Trophoblast cell (in vitro differentiated cells and primary cell): ENCODE measurements at regions not wholly inside any gene's neighbourhood (a gene's known extent, or its start where the extent isn't known, plus 50 kb on each side); places are given as distances from the start of the nearest gene placed in this dataset.
A peak's percentile ranks its signal among the peaks of the same experiment; 100 is the strongest.

Source experiments
- DNase-seq, 2 donors: peaks; one replicate each; pipeline ENCODE4 v3.0.0-alpha.2; 2016
- H2AFZ ChIP-seq: 2 replicates; pipeline ENCODE4 v1.6.1; 2013; ENCODE audit warnings: low read length, moderate library complexity, mild to moderate bottlenecking; ENCODE audit not compliant: insufficient read depth, poor library complexity
- H2AK5ac ChIP-seq: 2 replicates; pipeline ENCODE4 v1.6.1; 2013; ENCODE audit warnings: mild to moderate bottlenecking, low read length
- H2BK120ac ChIP-seq: 2 replicates; pipeline ENCODE4 v1.6.1; 2013; ENCODE audit warnings: low read length, mild to moderate bottlenecking, moderate library complexity; ENCODE audit not compliant: insufficient read depth, poor library complexity
- H2BK12ac ChIP-seq: 2 replicates; pipeline ENCODE4 v1.6.1; 2013; ENCODE audit warnings: mild to moderate bottlenecking, low read length, moderate library complexity
- H2BK5ac ChIP-seq: 2 replicates; pipeline ENCODE4 v1.6.1; 2013; ENCODE audit warnings: low read length, low read depth, moderate library complexity, mild to moderate bottlenecking; ENCODE audit not compliant: poor library complexity
- H3K14ac ChIP-seq: 2 replicates; pipeline ENCODE4 v1.6.1; 2013; ENCODE audit warnings: mild to moderate bottlenecking, low read length
- H3K18ac ChIP-seq: 2 replicates; pipeline ENCODE4 v1.6.1; 2013; ENCODE audit warnings: mild to moderate bottlenecking, low read length
- H3K23ac ChIP-seq: 2 replicates; pipeline ENCODE4 v1.6.1; 2013; ENCODE audit warnings: low read length
- H3K27ac ChIP-seq: 2 replicates; pipeline ENCODE4 v1.5.1; 2013; ENCODE audit warnings: low read depth, mild to moderate bottlenecking, inconsistent platforms, low read length, moderate library complexity
- H3K27me3 ChIP-seq: 2 replicates; pipeline ENCODE4 v1.6.1; 2013; ENCODE audit warnings: inconsistent platforms, mild to moderate bottlenecking, low read length, moderate library complexity; ENCODE audit not compliant: insufficient read depth
- H3K36me3 ChIP-seq, 2 experiments: 1 replicate in 1 of 2; 2 replicates in 1 of 2; pipeline ENCODE4 v1.6.1; 2013; ENCODE audit warnings: low read length in 2 of 2, mild to moderate bottlenecking in 2 of 2, moderate library complexity in 1 of 2; ENCODE audit not compliant: insufficient read depth in 2 of 2, control insufficient read depth in 1 of 2
- H3K4ac ChIP-seq: 2 replicates; pipeline ENCODE4 v1.6.1; 2013; ENCODE audit warnings: low read depth, mild to moderate bottlenecking, low read length, moderate library complexity
- H3K4me1 ChIP-seq, 2 experiments: 1 replicate in 1 of 2; 2 replicates in 1 of 2; pipeline ENCODE4 v1.6.1; 2013; ENCODE audit warnings: low read length in 2 of 2, mild to moderate bottlenecking in 2 of 2, moderate library complexity in 1 of 2; ENCODE audit not compliant: insufficient read depth in 2 of 2, control insufficient read depth in 1 of 2
- H3K4me2 ChIP-seq: 2 replicates; pipeline ENCODE4 v1.6.1; 2013; ENCODE audit warnings: inconsistent platforms, mild to moderate bottlenecking, low read length, moderate library complexity
- H3K4me3 ChIP-seq: 2 replicates; pipeline ENCODE4 v1.5.1; 2013; ENCODE audit warnings: mild to moderate bottlenecking, low read depth, low read length, inconsistent platforms
- H3K79me1 ChIP-seq: one replicate; pipeline ENCODE4 v1.6.1; 2013; ENCODE audit warnings: low read length
- H3K79me2 ChIP-seq: 2 replicates; pipeline ENCODE4 v1.6.1; 2013; ENCODE audit warnings: low read length, mild to moderate bottlenecking; ENCODE audit not compliant: control insufficient read depth, insufficient read depth, poor library complexity
- H3K9ac ChIP-seq: 2 replicates; pipeline ENCODE4 v1.6.1; 2013; ENCODE audit warnings: mild to moderate bottlenecking, low read length
- H3K9me3 ChIP-seq: 2 replicates; pipeline ENCODE4 v1.6.1; 2013; ENCODE audit warnings: low read depth, mild to moderate bottlenecking, control low read depth, inconsistent platforms, low read length; ENCODE audit not compliant: insufficient read depth
- H4K12ac ChIP-seq: 2 replicates; pipeline ENCODE4 v1.6.1; 2013; ENCODE audit warnings: low read depth, mild to moderate bottlenecking, low read length, moderate library complexity
- H4K8ac ChIP-seq: 2 replicates; pipeline ENCODE4 v1.6.1; 2013; ENCODE audit warnings: low read depth, mild to moderate bottlenecking, low read length, moderate library complexity
- H4K91ac ChIP-seq: one replicate; pipeline ENCODE4 v1.6.1; 2013; ENCODE audit warnings: low read depth, mild to moderate bottlenecking, low read length, moderate library complexity
- WGBS: extraction: QIAGEN DNeasy Blood & Tissue Kit; methylation state at CpG from one replicate; pipeline ENCODE4 v1.1.7; 2013; ENCODE audit warnings: missing lambda C conversion rate; ENCODE audit not compliant: insufficient read length, insufficient coverage; ENCODE audit errors: extremely low coverage; 5-methylcytosine and 5-hydroxymethylcytosine counted together

DNA sequence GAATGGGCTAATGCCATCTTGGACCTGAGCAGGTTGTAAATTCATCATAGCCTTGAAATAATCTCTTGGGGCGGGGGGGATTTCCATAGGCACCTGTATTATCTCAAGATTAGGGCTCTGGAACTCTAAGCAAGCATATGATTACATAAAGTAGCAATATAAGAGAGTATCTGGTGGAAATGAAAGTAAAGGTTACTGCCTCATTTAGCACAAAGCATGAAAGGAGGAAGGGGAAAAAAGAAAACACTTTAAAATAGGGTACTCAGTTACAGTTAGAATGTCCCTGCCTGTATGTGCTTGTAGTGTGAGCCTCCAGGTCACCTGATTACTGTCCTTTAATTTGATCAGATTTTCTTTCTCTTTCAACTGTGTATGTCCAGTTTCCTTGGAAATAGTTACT, 1079.7 kb upstream of the CDH18 start:
- no CpG with 5 or more reads among the region's 1 CpG for WGBS
- Histone ChIP-seq H2BK5ac (no peak overlapping the region), H3K27ac (no peak overlapping the region), H2AK5ac (no peak overlapping the region), H2BK120ac (no peak overlapping the region), H2AFZ (no peak overlapping the region), H4K12ac (no peak overlapping the region), H3K79me1 (no peaks in the 10 kb centered on the region), H3K4me2 (no peak overlapping the region), H3K9me3 (peaks cover 3% of the 10 kb centered on the region), H3K9ac (no peak overlapping the region), H3K4me1 (no peaks in the 10 kb centered on the region), H2BK12ac (no peak overlapping the region), H3K14ac (no peak overlapping the region), H3K4ac (no peak overlapping the region), H3K36me3 (no peaks in the 10 kb centered on the region), H4K8ac (no peak overlapping the region), H4K91ac (no peak overlapping the region), H3K79me2 (no peaks in the 10 kb centered on the region), H3K4me3 (no peak overlapping the region), H3K27me3 (no peaks in the 10 kb centered on the region), H3K18ac (no peak overlapping the region), H3K23ac (no peak overlapping the region)
- no peak for DNase-seq

- Histone ChIP-seq H4K8ac (no peak overlapping the region), H3K79me2 (no peaks in the 10 kb centered on the region), H2AFZ (no peak overlapping the region), H3K4me3 (peak overlapping the region; percentile 50), H3K9me3 (peaks cover 3% of the 10 kb centered on the region), H3K4me2 (no peak overlapping the region), H3K18ac (no peak overlapping the region), H3K36me3 (no peaks in the 10 kb centered on the region), H3K4me1 (no peaks in the 10 kb centered on the region), H2BK120ac (no peak overlapping the region), H3K27me3 (no peaks in the 10 kb centered on the region), H2BK5ac (no peak overlapping the region), H3K79me1 (no peaks in the 10 kb centered on the region), H3K23ac (no peak overlapping the region), H2AK5ac (no peak overlapping the region), H3K27ac (no peak overlapping the region), H3K4ac (no peak overlapping the region), H3K9ac (no peak overlapping the region), H2BK12ac (no peak overlapping the region), H3K14ac (no peak overlapping the region), H4K12ac (no peak overlapping the region), H4K91ac (no peak overlapping the region)
- DNase-seq, result peak in 1 of 2 donors; percentile 42
- WGBS, result no CpG with 5 or more reads among the region's 3 CpGs
Measured at GRCh38 chr5:21063146-21063545, 1075.1 kb upstream of the CDH18 start.

- no peak overlapping the region for H2AK5ac ChIP-seq
- H3K9me3 ChIP-seq, result no peaks in the 10 kb centered on the region
- H3K27ac ChIP-seq, result no peak overlapping the region
- no peak for DNase-seq
- H3K18ac ChIP-seq, result no peak overlapping the region
- H3K14ac ChIP-seq, result no peak overlapping the region
- H3K79me2 ChIP-seq, result no peaks in the 10 kb centered on the region
- no peak overlapping the region for H2AFZ ChIP-seq
- no peak overlapping the region for H4K91ac ChIP-seq
- no peak overlapping the region for H3K4ac ChIP-seq
- H3K9ac ChIP-seq, result no peak overlapping the region
- no peak overlapping the region for H3K23ac ChIP-seq
- no CpG with 5 or more reads among the region's 5 CpGs for WGBS
- H3K4me3 ChIP-seq, result no peak overlapping the region
- H4K12ac ChIP-seq, result no peak overlapping the region
- no peak overlapping the region for H4K8ac ChIP-seq
- no peaks in the 10 kb centered on the region for H3K4me1 ChIP-seq
- H2BK5ac ChIP-seq, result no peak overlapping the region
- H3K4me2 ChIP-seq, result no peak overlapping the region
- H2BK120ac ChIP-seq, result no peak overlapping the region
- no peaks in the 10 kb centered on the region for H3K79me1 ChIP-seq
- H3K27me3 ChIP-seq, result no peaks in the 10 kb centered on the region
- H2BK12ac ChIP-seq, result no peak overlapping the region
- H3K36me3 ChIP-seq, result no peaks in the 10 kb centered on the region
Measured at GRCh38 chr5:21058289-21058688, 1070.3 kb upstream of the CDH18 start.

- H2AFZ ChIP-seq, result no peak overlapping the region
- H3K27me3 ChIP-seq, result no peaks in the 10 kb centered on the region
- H3K4me2 ChIP-seq, result no peak overlapping the region
- H3K9me3 ChIP-seq, result no peaks in the 10 kb centered on the region
- H3K36me3 ChIP-seq, result no peaks in the 10 kb centered on the region
- H4K91ac ChIP-seq, result no peak overlapping the region
- H3K9ac ChIP-seq, result no peak overlapping the region
- H3K4me1 ChIP-seq, result no peaks in the 10 kb centered on the region
- no peak overlapping the region for H4K8ac ChIP-seq
- no peak overlapping the region for H2BK5ac ChIP-seq
- H2BK12ac ChIP-seq, result no peak overlapping the region
- no peak for DNase-seq
- no CpG with 5 or more reads among the region's 1 CpG for WGBS
- no peak overlapping the region for H3K4ac ChIP-seq
- no peak overlapping the region for H3K4me3 ChIP-seq
- no peak overlapping the region for H3K27ac ChIP-seq
- no peak overlapping the region for H3K23ac ChIP-seq
- H3K79me1 ChIP-seq, result no peaks in the 10 kb centered on the region
- H3K14ac ChIP-seq, result no peak overlapping the region
- H4K12ac ChIP-seq, result no peak overlapping the region
- H2AK5ac ChIP-seq, result no peak overlapping the region
- H3K79me2 ChIP-seq, result no peaks in the 10 kb centered on the region
- no peak overlapping the region for H2BK120ac ChIP-seq
- H3K18ac ChIP-seq, result no peak overlapping the region
Measured at GRCh38 chr5:21051945-21052344, 1063.9 kb upstream of the CDH18 start.
